ENCODE measurements at regions not wholly inside any gene's neighbourhood (a gene's known extent, or its start where the extent isn't known, plus 50 kb on each side); places are given as distances from the start of the nearest gene placed in this dataset.

DNA sequence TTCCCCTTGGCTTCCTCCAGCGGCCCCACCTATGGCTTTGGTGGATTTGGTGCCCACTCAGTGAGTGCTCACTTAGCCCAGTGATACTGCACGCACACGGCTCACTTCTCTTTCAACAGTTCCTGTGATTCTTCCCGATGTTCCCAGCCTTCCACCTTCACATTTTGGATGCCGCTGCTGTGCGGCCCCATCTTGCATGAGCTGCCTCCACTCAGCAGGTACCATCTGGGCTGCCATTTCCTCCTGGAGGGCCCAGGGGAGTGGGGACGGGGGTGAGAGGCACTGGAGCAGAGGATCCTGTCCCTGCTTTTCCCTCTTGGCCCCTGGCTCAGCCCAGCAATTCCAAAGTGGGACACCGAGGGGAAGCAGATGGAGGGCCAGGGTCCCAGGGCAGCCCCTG is 323.3 kb upstream of the ZNF32 start:
- Mint-ChIP-seq H3K36me3 (ENCODE audit: unreplicated experiment) (no peaks in the 10 kb centered on the region), H3K4me1 (ENCODE audit: unreplicated experiment) (no peaks in the 10 kb centered on the region), H3K9me3 (ENCODE audit: unreplicated experiment) (no peaks in the 10 kb centered on the region), H3K4me3 (ENCODE audit: unreplicated experiment) (no peak overlapping the region), H3K27ac (ENCODE audit: unreplicated experiment) (no peak overlapping the region), H3K27me3 (ENCODE audit: unreplicated experiment) (peaks cover 12% of the 10 kb centered on the region)
- TF ChIP-seq CTCF (IDR thresholded peaks at IDR 0.05): no peak
- no peak for DNase-seq (ENCODE audit: extremely low spot score, unreplicated experiment)

GRCh38 chr10:43971306-43971705 is 322.6 kb upstream of the ZNF32 start:
- Mint-ChIP-seq H3K4me1 (ENCODE audit: unreplicated experiment) (no peaks in the 10 kb centered on the region), H3K4me3 (ENCODE audit: unreplicated experiment) (no peak overlapping the region), H3K36me3 (ENCODE audit: unreplicated experiment) (no peaks in the 10 kb centered on the region), H3K27me3 (ENCODE audit: unreplicated experiment) (peaks cover 12% of the 10 kb centered on the region), H3K9me3 (ENCODE audit: unreplicated experiment) (no peaks in the 10 kb centered on the region), H3K27ac (ENCODE audit: unreplicated experiment) (no peak overlapping the region)
- no peak for TF ChIP-seq CTCF (IDR thresholded peaks at IDR 0.05)
- no peak for DNase-seq (ENCODE audit: extremely low spot score, unreplicated experiment)

GRCh38 chr10:43970717-43971116 is 322.0 kb upstream of the ZNF32 start:
- TF ChIP-seq CTCF (IDR thresholded peaks at IDR 0.05): no peak
- Mint-ChIP-seq H3K27me3 (ENCODE audit: unreplicated experiment) (peaks cover 12% of the 10 kb centered on the region), H3K36me3 (ENCODE audit: unreplicated experiment) (no peaks in the 10 kb centered on the region), H3K4me3 (ENCODE audit: unreplicated experiment) (no peak overlapping the region), H3K27ac (ENCODE audit: unreplicated experiment) (no peak overlapping the region), H3K4me1 (ENCODE audit: unreplicated experiment) (peaks cover 3% of the 10 kb centered on the region), H3K9me3 (ENCODE audit: unreplicated experiment) (no peaks in the 10 kb centered on the region)
- no peak for DNase-seq (ENCODE audit: extremely low spot score, unreplicated experiment)

DNA sequence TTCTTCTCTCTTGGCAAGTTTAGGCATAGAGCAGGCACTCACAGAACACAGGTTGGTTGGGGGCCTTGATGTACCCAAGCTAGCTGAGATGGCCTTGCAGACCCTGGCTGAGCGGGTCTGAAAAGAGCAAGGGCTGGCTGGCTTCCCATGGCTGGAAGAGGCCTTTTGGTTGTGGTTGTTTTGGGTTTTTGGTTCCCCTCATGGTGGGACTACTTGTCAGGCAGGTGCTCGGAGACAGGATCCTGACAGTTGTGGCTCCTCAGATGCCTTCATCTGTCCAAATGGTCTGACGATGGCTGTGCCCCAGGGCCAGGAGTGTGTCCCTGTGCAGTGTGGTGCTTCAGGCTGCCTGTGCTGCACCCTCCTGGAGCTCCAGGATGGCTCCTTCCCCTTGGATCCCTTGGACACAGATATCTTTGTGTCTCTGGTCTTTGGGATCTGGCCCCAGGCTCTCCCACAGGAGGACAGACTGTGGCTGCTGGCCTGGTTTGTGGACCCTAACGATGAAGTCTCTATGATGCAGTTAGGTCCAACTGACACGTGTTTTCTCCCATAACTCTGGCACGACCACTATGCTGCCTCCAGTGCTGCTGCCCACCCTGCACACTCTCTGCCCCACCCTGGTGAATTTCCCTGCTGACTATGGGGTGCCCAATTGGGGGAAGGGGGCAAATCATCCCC is 321.5 kb upstream of the ZNF32 start:
- DNase-seq (ENCODE audit: extremely low spot score, unreplicated experiment): no peak
- H3K36me3 Mint-ChIP-seq (ENCODE audit: unreplicated experiment): no peaks in the 10 kb centered on the region
- peaks cover 12% of the 10 kb centered on the region for H3K27me3 Mint-ChIP-seq (ENCODE audit: unreplicated experiment)
- H3K4me3 Mint-ChIP-seq (ENCODE audit: unreplicated experiment): no peak overlapping the region
- H3K4me1 Mint-ChIP-seq (ENCODE audit: unreplicated experiment): peaks cover 8% of the 10 kb centered on the region
- H3K9me3 Mint-ChIP-seq (ENCODE audit: unreplicated experiment): no peaks in the 10 kb centered on the region
- no peak for TF ChIP-seq CTCF (IDR thresholded peaks at IDR 0.05)
- H3K27ac Mint-ChIP-seq (ENCODE audit: unreplicated experiment): no peak overlapping the region

GRCh38 chr10:43969506-43969905 is 320.8 kb upstream of the ZNF32 start:
- Mint-ChIP-seq H3K36me3 (ENCODE audit: unreplicated experiment) (no peaks in the 10 kb centered on the region), H3K4me3 (ENCODE audit: unreplicated experiment) (no peak overlapping the region), H3K4me1 (ENCODE audit: unreplicated experiment) (peaks cover 12% of the 10 kb centered on the region), H3K27ac (ENCODE audit: unreplicated experiment) (no peak overlapping the region), H3K9me3 (ENCODE audit: unreplicated experiment) (no peaks in the 10 kb centered on the region), H3K27me3 (ENCODE audit: unreplicated experiment) (peaks cover 12% of the 10 kb centered on the region)
- TF ChIP-seq CTCF (IDR thresholded peaks at IDR 0.05): no peak
- DNase-seq (ENCODE audit: extremely low spot score, unreplicated experiment): no peak

All from osteocyte (in vitro differentiated cells).